NB4 (cell line): ENCODE measurements at regions not wholly inside any gene's neighbourhood (a gene's known extent, or its start where the extent isn't known, plus 50 kb on each side); places are given as distances from the start of the nearest gene placed in this dataset.

Experiments used
- CTCF ChIP-seq: IDR thresholded peaks from one replicate; pipeline ENCODE4 v1.5.1; 2012; ENCODE audit warnings: low read depth, low read length
- POLR2A ChIP-seq: IDR thresholded peaks from 2 replicates; pipeline ENCODE4 v1.6.1; 2011; ENCODE audit warnings: mild to moderate bottlenecking; ENCODE audit not compliant: insufficient read length; ENCODE audit errors: extremely low read depth
- TF ChIP-seq, protein P1 (sequence below): IDR thresholded peaks from 2 replicates; pipeline ENCODE4 v1.6.1; 2011; ENCODE audit warnings: low read depth, low read length

DNA sequence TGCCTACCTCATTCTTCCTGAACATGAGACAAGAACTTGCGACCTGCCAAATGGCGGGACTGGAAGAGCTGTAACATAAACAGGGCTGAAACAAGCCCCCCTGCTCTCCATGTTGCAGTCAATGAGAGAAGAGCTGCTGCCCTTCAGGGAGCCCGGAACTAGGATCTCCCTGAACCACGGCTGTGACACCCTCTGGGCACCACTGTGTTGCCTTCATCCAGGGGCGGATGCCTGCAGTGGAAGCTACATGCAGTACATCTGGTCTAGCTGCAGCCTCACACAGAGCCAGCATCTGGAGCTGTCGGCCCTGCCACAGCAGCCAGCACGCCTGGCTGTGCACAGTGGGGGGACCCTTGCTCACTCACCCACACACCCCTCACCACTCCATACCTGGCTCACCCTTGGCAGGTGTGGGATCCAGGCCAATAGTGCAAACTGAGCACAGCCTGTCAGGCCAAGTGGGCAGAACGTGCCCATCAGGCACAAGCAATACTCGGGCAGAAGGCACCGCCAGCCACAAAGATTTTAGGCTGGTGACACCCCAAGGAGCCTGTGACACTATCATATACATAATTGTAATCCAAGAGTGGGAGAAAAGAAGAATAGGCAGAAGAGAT, 451.3 kb downstream of the HTR1B start:
- TF ChIP-seq POLR2A = no peak
- TF ChIP-seq CTCF = no peak
- TF ChIP-seq, protein P1, sequence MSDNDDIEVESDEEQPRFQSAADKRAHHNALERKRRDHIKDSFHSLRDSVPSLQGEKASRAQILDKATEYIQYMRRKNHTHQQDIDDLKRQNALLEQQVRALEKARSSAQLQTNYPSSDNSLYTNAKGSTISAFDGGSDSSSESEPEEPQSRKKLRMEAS = no peak
